ENCODE measurements at regions not wholly inside any gene's neighbourhood (a gene's known extent, or its start where the extent isn't known, plus 50 kb on each side); places are given as distances from the start of the nearest gene placed in this dataset.
A peak's percentile ranks its signal among the peaks of the same experiment; 100 is the strongest.

DNA sequence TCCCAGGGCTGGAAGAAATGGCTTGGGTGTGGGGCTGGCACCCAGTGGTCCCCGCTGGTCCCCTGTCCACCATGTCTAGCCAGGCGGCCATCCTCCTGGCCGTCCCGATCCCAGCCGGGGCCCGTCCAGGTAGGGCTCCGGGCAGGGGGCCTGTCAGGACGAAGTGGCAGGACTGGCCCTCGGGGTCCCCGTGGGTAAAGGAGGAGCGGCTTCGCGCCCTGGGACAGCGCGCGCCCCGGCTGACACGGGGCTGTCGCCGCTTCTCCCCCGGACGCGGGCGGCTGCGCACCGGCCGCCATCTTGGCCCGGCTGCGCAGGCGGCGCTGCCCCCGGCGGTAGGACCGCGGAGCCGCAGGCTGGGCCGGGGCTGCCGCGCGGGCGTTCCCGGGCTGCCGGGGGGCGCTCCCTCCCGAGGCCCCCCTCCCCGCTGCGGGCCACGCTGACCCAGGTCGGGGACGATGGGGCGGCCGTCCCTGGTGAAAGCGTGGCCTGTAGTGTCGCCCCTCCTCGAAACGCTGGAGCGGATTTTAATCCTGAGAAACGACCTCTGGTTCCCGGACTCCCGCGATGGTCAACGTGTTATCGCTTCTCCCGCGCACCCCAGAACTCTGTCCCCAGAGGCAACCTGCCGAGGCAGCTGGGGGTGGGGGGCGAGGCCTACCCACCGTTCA is 60.4 kb upstream of the BCOR start:
- TF ChIP-seq NR2C2 (IDR thresholded peaks at IDR 0.05; ENCODE audit: borderline replicate concordance, control insufficient read depth, insufficient read length, low read depth) = no peak
- TF ChIP-seq POLR2A (IDR thresholded peaks at IDR 0.05; ENCODE audit: low read depth, low read length) = no peak
- TF ChIP-seq BHLHE40 (IDR thresholded peaks at IDR 0.05; ENCODE audit: borderline replicate concordance in 1 of 2, low read depth in 2 of 2, low read length in 1 of 2) = no peak
- TF ChIP-seq, protein P1, sequence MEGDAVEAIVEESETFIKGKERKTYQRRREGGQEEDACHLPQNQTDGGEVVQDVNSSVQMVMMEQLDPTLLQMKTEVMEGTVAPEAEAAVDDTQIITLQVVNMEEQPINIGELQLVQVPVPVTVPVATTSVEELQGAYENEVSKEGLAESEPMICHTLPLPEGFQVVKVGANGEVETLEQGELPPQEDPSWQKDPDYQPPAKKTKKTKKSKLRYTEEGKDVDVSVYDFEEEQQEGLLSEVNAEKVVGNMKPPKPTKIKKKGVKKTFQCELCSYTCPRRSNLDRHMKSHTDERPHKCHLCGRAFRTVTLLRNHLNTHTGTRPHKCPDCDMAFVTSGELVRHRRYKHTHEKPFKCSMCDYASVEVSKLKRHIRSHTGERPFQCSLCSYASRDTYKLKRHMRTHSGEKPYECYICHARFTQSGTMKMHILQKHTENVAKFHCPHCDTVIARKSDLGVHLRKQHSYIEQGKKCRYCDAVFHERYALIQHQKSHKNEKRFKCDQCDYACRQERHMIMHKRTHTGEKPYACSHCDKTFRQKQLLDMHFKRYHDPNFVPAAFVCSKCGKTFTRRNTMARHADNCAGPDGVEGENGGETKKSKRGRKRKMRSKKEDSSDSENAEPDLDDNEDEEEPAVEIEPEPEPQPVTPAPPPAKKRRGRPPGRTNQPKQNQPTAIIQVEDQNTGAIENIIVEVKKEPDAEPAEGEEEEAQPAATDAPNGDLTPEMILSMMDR (IDR thresholded peaks at IDR 0.05 in 2 of 3, conservative IDR thresholded peaks at IDR 0.05 in 1 of 3; ENCODE audit: control insufficient read depth in 2 of 3, extremely low read depth in 1 of 3, insufficient read depth in 1 of 3, low read depth in 3 of 3, low read length in 3 of 3) = peak; percentile 18 to 35 (median 19); a peak in 3 of 6 replicates
- no peak for TF ChIP-seq ZNF622 (IDR thresholded peaks at IDR 0.05)
- TF ChIP-seq PAX5 (IDR thresholded peaks at IDR 0.05; ENCODE audit: borderline replicate concordance, low read depth, low read length) = peak; percentile 30; the same call in 1 of the 2 replicates
- TF ChIP-seq, protein P2, sequence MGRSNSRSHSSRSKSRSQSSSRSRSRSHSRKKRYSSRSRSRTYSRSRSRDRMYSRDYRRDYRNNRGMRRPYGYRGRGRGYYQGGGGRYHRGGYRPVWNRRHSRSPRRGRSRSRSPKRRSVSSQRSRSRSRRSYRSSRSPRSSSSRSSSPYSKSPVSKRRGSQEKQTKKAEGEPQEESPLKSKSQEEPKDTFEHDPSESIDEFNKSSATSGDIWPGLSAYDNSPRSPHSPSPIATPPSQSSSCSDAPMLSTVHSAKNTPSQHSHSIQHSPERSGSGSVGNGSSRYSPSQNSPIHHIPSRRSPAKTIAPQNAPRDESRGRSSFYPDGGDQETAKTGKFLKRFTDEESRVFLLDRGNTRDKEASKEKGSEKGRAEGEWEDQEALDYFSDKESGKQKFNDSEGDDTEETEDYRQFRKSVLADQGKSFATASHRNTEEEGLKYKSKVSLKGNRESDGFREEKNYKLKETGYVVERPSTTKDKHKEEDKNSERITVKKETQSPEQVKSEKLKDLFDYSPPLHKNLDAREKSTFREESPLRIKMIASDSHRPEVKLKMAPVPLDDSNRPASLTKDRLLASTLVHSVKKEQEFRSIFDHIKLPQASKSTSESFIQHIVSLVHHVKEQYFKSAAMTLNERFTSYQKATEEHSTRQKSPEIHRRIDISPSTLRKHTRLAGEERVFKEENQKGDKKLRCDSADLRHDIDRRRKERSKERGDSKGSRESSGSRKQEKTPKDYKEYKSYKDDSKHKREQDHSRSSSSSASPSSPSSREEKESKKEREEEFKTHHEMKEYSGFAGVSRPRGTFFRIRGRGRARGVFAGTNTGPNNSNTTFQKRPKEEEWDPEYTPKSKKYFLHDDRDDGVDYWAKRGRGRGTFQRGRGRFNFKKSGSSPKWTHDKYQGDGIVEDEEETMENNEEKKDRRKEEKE (IDR thresholded peaks at IDR 0.05) = no peak
